Left colon (tissue), 2 donors: ENCODE measurements at regions not wholly inside any gene's neighbourhood (a gene's known extent, or its start where the extent isn't known, plus 50 kb on each side); places are given as distances from the start of the nearest gene placed in this dataset.
"Not testable (repeated sequence)": the region's sequence is repeated elsewhere in the genome, so short reads cannot be mapped to it uniquely, and the experiment has no call there.

Experiments
- ATAC-seq: fragments of 200-7000 bp; cut with Tn5 transposase; one replicate; pipeline ENCODE4 v1.9.1; 2020; ENCODE audit warnings: mild to moderate bottlenecking, moderate library complexity
- DNase-seq, 2 donors: peaks; one replicate each; pipeline ENCODE4 v3.0.0-alpha.2; 2020
- intact Hi-C, 2 donors: fragments of 100-400 bp; cut with DNase I in 1 of 2; cut with micrococcal nuclease in 1 of 2; formaldehyde crosslinking; loops; one replicate each; pipeline versions ENCODE4 v1.11.2 to v1.14.0; 2022; cut with DNase I, micrococcal nuclease
- donor health status: DM: no; HTN: no; CAD: no.
- donor health status: DM: yes; HTN: yes; CAD: no.

DNA sequence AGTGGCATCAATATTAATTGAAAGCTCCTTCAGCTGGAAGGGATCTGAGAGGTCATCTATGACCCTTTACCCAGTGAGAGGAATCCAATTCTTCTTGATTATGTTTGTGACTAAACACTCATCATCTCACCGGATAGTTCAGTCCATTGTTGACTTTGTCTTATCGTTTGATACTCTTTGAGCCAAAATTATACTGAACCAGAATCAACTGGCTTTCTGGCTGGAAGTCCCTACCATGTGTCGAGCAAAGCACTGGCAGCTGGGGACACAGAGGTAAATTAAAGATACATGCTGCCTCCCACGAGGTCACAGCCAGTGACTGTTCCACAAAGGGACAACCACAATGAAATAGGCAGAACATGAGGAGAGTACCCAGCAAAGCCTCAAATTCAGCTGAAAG is 91.4 kb upstream of the FHL2 start:
- intact Hi-C loops: no loop called here
- peak; percentile 40 for ATAC-seq
- DNase-seq: no peak

GRCh38 chr2:105489168-105489878 is 90.5 kb upstream of the FHL2 start:
- no peak for DNase-seq
- intact Hi-C loops: no loop called here
- no peak for ATAC-seq

- DNase-seq (no peak), ATAC-seq (no peak)
- intact Hi-C loops: no loop called here
Measured at GRCh38 chr2:105488285-105488684, 89.4 kb upstream of the FHL2 start.

DNA sequence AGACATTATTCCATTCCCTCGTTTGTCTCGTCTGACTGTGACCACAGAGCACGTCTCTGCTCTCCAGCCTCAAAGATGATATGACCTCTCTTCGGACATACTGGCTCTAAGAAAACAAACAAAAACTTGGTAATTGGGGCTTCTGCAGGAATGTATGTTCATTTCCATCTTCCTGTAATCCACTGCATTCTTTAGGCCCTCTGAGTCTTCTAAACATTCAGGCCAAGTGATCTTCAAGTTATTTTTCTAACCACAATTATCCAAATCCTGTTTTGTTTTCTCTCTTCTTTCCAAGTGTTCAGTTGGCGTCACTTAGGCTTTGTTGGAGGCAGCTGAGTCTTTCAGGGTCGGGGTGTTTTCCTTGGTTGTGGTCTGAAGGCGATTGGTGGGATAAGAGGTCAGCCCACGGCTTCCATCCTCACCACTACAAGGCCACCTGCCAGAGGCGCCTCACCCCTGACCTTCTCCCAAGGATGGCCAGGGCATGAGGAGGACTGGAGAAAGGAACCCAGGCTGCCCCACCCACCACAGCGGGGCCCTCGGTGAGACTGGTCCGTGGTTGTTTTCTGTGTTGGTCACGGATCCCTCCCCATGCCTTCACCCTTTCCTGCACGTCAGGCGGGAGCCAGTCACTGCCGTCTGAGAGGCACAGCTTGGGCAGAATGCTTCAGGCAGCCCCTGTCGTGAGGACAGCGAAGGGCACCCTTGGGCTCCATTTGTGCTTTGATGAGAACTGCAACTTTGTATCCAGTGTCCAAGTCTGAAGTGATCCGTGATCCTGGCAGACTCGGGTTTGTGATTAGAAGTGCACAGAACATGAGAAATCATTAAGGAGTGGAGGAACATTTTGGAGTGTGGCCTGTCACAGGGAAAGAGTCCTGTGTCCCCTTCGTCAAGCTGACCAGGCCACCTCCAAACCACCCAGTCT is 88.6 kb upstream of the FHL2 start:
- no peak for ATAC-seq
- intact Hi-C loops: no loop called here
- no peak for DNase-seq

- DNase-seq: no peak
- no peak for ATAC-seq
- intact Hi-C loops: no loop called here
Measured at GRCh38 chr2:105486762-105487141, 87.9 kb upstream of the FHL2 start.

GRCh38 chr2:105478670-105479069 is 79.8 kb upstream of the FHL2 start:
- intact Hi-C loops: no loop called here
- DNase-seq: no peak
- no peak for ATAC-seq

GRCh38 chr2:105477050-105477620 is 78.3 kb upstream of the FHL2 start:
- ATAC-seq, DNase-seq, intact Hi-C loops: not testable (repeated sequence)

DNA sequence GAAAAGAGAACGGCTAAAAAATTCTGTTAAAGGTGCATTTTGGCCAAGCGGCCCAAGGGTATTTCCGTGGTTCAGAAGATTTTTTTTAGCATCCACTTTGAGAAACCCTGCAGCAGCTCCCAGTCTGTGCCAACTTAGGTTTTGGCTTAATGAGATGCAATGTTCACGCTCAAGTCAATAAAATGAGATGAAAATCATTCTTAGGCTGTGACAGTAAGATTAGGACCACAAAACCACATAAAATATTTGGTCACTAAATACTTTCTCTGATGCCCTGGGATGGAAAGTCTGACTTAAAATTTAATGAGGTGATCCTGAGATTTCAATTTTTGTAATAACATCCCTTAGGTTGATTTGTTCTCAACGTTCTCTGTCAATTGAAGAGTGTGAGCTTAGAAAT is 74.2 kb upstream of the FHL2 start:
- DNase-seq (no peak), ATAC-seq (no peak)
- intact Hi-C loops: no loop called here

DNA sequence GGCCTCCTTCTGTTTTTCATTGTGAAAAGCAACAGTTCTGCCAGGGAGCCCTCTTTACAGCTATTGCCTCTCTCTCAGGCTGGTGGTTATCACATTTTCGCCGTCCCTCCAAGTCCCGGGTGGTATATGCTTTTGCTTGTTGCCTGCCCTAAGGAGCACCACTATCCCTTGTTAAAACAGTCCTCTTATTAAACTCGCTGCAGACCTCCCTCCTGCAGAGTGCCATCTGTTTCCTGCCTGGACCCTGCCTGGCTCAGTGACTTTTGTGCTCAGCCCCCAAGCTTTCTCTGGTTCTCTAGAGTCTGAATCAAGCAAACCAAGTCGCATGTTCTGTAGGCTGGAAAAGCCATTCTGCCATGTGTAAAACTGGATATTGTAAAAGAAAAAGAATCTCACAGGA is 72.1 kb upstream of the FHL2 start:
- intact Hi-C loops: no loop called here
- DNase-seq: no peak
- ATAC-seq: no peak

DNA sequence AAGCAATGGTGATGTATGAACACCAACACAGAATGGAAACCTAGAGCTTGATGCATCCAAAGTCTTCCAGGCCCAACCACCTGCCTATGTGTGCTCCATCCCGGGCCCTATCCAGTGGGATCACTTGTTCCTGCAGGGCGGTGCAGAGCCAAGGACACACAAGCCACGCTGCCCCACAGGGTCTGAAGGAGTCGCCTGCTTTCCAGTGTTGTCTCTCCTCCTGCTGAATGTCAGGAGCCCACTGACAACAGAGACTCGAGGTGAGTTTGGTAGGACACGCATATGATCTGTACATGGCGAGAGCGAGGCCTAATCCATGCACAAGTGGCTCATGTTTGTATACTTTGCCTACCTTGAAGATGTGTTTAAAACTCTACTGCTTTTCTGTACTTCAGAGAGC is 70.9 kb upstream of the FHL2 start:
- DNase-seq (no peak), ATAC-seq (no peak)
- intact Hi-C loops: no loop called here

DNA sequence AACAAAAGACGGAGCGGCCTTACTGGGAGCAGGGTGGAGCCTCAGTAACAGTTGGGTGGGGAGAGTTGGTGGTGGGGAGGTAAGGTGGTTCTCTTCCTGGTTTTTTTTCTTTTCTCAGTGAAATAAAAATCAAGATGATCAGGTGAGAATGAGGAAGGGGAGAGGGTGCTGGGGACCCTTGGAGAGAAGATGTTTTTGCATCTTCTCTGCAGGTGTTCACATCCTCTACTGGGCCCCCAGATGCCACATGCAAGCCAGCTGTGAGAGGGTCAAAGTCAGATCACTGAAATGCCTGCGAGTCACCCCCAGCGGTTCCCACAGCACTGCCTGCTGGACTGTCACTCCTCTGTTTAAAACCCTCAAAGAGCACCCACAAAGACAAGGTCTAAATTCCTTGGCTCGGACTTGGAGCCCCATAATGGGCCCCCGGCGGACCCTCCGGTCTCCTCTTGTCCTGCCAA is 69.8 kb upstream of the FHL2 start:
- DNase-seq: no peak
- intact Hi-C loops: no loop called here
- no peak for ATAC-seq

GRCh38 chr2:105464325-105464724 is 65.5 kb upstream of the FHL2 start:
- intact Hi-C loops: no loop called here
- DNase-seq: no peak
- ATAC-seq: no peak

GRCh38 chr2:105460048-105460732 is 61.3 kb upstream of the FHL2 start:
- intact Hi-C loops: no loop called here
- ATAC-seq (no peak), DNase-seq (no peak)

DNA sequence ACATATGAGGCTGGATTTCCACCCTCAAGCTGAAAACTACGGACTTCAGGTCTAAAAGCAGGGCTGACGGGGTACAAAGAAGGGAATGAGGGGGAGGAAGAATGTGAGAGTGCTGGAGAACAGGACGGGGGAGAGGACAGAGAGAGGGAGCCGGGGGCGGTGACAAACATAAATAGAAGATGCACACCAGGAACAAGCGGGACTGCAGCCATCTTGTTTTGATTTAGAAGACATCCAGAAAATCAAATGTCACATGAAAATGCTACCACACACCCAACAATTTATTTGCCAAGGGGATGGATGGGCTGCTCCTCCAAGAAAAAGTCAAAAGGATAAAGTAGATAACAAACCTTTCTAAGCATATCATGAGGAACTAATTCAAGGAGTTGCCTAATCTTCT is 59.2 kb upstream of the FHL2 start:
- intact Hi-C loops: no loop called here
- ATAC-seq: no peak

GRCh38 chr2:105455488-105456003 is 56.7 kb upstream of the FHL2 start:
- intact Hi-C loops: no loop called here
- ATAC-seq (peak; percentile 77), DNase-seq (peak; percentile 50 to 79)

More for the DNA sequence above, 59.2 kb upstream of the FHL2 start:
- no peak for DNase-seq

DNA sequence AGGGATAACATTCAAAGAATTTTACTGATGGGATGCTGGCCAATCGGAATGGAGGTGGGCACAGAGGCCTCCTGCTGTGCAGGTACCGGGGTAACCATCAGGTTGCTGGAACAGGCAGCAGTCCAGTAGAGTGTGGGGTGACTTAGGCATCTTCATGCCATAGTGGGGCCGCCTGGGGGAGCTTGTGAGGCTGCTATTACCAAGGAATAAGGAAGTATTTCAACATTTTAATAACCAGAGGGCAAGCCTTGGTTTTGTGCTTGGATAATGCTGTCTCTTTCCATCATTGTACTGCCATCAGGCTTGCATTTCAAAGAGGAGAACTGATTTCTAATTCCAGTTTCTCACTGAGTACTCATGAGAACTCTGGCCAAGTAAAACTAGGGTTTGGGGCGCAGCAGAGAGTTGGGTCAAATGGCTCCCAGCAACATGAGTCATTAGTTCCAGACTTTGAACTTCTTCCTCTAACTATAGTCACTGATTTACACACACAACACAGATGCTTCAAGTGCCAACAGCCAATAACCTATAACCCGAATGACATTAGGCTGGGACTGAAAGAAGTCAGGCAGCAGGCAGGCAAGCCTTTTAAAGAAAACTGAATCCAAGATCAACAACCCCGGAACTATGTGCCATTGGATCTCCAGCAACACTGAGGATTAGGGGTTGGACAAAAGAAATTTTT is 56.1 kb upstream of the FHL2 start:
- intact Hi-C loops: no loop called here
- DNase-seq: peak; percentile 62 to 63
- peak; percentile 91 for ATAC-seq

DNA sequence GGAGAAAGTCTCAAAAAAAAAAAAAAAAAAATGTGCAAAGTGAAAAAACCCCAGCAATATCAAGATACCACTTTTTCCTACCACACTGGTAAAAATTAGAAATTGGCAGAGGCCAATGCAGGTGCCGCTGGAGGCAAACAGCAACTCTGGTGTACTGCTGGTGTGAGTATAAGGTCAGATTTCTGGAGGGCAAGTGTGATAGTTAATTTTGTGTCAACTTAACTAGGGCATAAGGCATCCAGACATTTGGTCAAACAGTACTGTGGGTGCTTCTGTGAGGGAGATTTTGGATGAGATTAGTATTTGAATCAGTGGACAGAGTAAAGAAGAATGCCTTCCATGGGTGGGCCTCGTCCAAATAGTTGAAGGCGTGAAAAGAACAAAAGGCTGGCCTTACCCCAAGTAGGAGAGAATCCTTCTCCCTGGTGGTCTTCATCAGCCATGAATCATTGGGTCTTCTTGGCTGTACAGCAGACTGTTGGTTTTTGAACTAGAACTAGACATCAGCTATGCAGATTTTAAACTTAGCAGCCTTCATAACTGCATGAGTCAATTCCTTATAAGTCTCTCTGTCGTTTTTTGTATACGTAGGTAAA is 52.8 kb upstream of the FHL2 start:
- intact Hi-C loops: no loop called here
- DNase-seq: no peak
- no peak for ATAC-seq

GRCh38 chr2:105450471-105450870 is 51.6 kb upstream of the FHL2 start:
- DNase-seq (no peak), ATAC-seq (no peak)
- intact Hi-C loops: no loop called here
